Testis (tissue), 2 donors: ENCODE measurements at regions not wholly inside any gene's neighbourhood (a gene's known extent, or its start where the extent isn't known, plus 50 kb on each side); places are given as distances from the start of the nearest gene placed in this dataset.

Source experiments
- DNase-seq: peaks from one replicate; pipeline ENCODE4 v3.0.0-alpha.2; 2019
- H3K27ac ChIP-seq, 2 donors: fragments of 200-600 bp; sonication (generic); one replicate each; pipeline ENCODE4 v1.5.1; 2019
- H3K27me3 ChIP-seq: fragments of 200-600 bp; sonication (generic); one replicate; pipeline ENCODE4 v1.5.1; 2019
- H3K36me3 ChIP-seq: fragments of 200-600 bp; sonication (generic); one replicate; pipeline ENCODE4 v1.5.1; 2017; ENCODE audit warnings: low read depth; ENCODE audit errors: missing control alignments
- H3K4me1 ChIP-seq: fragments of 200-600 bp; sonication (generic); one replicate; pipeline ENCODE4 v1.5.1; 2019
- H3K4me3 ChIP-seq, 2 donors: fragments of 200-600 bp; sonication (generic); one replicate each; pipeline ENCODE4 v1.5.1; 2017 to 2019
- H3K9me3 ChIP-seq: fragments of 200-600 bp; sonication (generic); one replicate; pipeline ENCODE4 v1.5.1; 2017
- CTCF ChIP-seq, 3 experiments: fragments of 450-650 bp in 2 of 3; fragments of 200-600 bp in 1 of 3; sonication (generic) in 1 of 3; IDR thresholded peaks; one replicate each; pipeline ENCODE4 v1.5.1; 2016 to 2019; ENCODE audit warnings: antibody characterized with exemption in 3 of 3, mild to moderate bottlenecking in 2 of 3, moderate library complexity in 1 of 3
- POLR2A ChIP-seq: fragments of 450-650 bp; IDR thresholded peaks from one replicate; pipeline ENCODE4 v1.6.1; 2017; ENCODE audit warnings: antibody characterized with exemption, mild to moderate bottlenecking, moderate library complexity
- WGBS, 2 donors: methylation state at CpG; one replicate each; pipeline ENCODE4 v1.1.5; 2018; 5-methylcytosine and 5-hydroxymethylcytosine counted together
- intact Hi-C: fragments of 100-400 bp; cut with DNase I; formaldehyde crosslinking; loops from one replicate; pipeline ENCODE4 v1.15.1; 2023; ENCODE audit warnings: low total_unique reads

- H3K27ac ChIP-seq = no peak overlapping the region
- no peaks in the 10 kb centered on the region for H3K36me3 ChIP-seq
- H3K4me1 ChIP-seq = no peaks in the 10 kb centered on the region
- H3K27me3 ChIP-seq = no peaks in the 10 kb centered on the region
- 46 to 67% methylated on average over 7 of the region's 7 CpGs for WGBS, 2 donors
- H3K4me3 ChIP-seq = no peak overlapping the region
- TF ChIP-seq POLR2A (no peak), CTCF (IDR thresholded peaks at IDR 0.05) (no peak)
- H3K9me3 ChIP-seq = no peaks in the 10 kb centered on the region
- DNase-seq = no peak
- intact Hi-C loops = no loop called here
Measured at GRCh38 chr6:148272597-148272996, 70.0 kb upstream of the SASH1 start.

GRCh38 chr6:148273962-148274752 lies 68.5 kb upstream of the SASH1 start:
- Histone ChIP-seq H3K4me3 (no peak overlapping the region), H3K27me3 (no peaks in the 10 kb centered on the region), H3K9me3 (no peaks in the 10 kb centered on the region), H3K36me3 (no peaks in the 10 kb centered on the region), H3K27ac (no peak overlapping the region), H3K4me1 (no peaks in the 10 kb centered on the region)
- intact Hi-C loops = no loop called here
- WGBS, 2 donors = 85 to 86% methylated on average over 5 of the region's 5 CpGs
- no peak for DNase-seq
- TF ChIP-seq POLR2A (no peak), CTCF (IDR thresholded peaks at IDR 0.05) (no peak)

GRCh38 chr6:148274809-148275208 lies 67.8 kb upstream of the SASH1 start:
- Histone ChIP-seq H3K27ac (no peak overlapping the region), H3K27me3 (no peaks in the 10 kb centered on the region), H3K9me3 (no peaks in the 10 kb centered on the region), H3K36me3 (no peaks in the 10 kb centered on the region), H3K4me1 (no peaks in the 10 kb centered on the region), H3K4me3 (no peak overlapping the region)
- no peak for TF ChIP-seq CTCF (IDR thresholded peaks at IDR 0.05)
- TF ChIP-seq POLR2A = no peak
- intact Hi-C loops = no loop called here
- 76 to 93% methylated on average over 2 of the region's 2 CpGs for WGBS, 2 donors
- no peak for DNase-seq

GRCh38 chr6:148285205-148285604 lies 57.4 kb upstream of the SASH1 start:
- no peak for DNase-seq
- H3K9me3 ChIP-seq = no peaks in the 10 kb centered on the region
- no peaks in the 10 kb centered on the region for H3K27me3 ChIP-seq
- H3K27ac ChIP-seq = no peak overlapping the region
- no peaks in the 10 kb centered on the region for H3K36me3 ChIP-seq
- 75 to 80% methylated on average over 2 of the region's 2 CpGs for WGBS, 2 donors
- no peaks in the 10 kb centered on the region for H3K4me1 ChIP-seq
- intact Hi-C loops = no loop called here
- no peak for TF ChIP-seq CTCF (IDR thresholded peaks at IDR 0.05)
- TF ChIP-seq POLR2A = no peak
- H3K4me3 ChIP-seq = no peak overlapping the region

- 90% methylated on average over 5 of the region's 5 CpGs for WGBS, 2 donors
- intact Hi-C loops = no loop called here
- TF ChIP-seq POLR2A (no peak), CTCF (IDR thresholded peaks at IDR 0.05) (no peak)
- Histone ChIP-seq H3K36me3 (no peaks in the 10 kb centered on the region), H3K9me3 (no peaks in the 10 kb centered on the region), H3K27me3 (no peaks in the 10 kb centered on the region), H3K4me3 (no peak overlapping the region), H3K27ac (no peak overlapping the region), H3K4me1 (no peaks in the 10 kb centered on the region)
- no peak for DNase-seq
Measured at GRCh38 chr6:148286563-148286962, 56.1 kb upstream of the SASH1 start.
